ENCODE measurements at regions not wholly inside any gene's neighbourhood (a gene's known extent, or its start where the extent isn't known, plus 50 kb on each side); places are given as distances from the start of the nearest gene placed in this dataset.

DNA sequence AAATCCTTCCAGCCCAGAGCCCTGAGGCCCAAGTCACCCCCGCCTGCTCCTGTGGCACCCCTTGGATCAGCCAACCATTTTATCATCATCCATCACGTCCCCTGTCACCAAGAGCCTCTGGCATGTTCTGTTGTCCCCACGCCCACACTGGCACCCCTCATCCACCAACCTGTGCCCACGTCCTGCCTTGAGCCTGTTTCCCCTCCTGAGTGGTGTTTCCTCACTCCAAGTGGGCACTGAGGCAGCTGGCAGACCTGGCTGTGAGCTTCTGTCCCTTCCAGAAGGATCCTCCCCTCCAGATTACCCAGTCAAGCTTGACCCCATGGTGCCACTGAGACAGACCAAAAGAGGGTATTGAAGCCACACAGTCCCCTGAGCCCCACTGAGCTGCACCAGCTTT lies 71.4 kb upstream of the ANTXRL start:
- TF ChIP-seq, protein P1, sequence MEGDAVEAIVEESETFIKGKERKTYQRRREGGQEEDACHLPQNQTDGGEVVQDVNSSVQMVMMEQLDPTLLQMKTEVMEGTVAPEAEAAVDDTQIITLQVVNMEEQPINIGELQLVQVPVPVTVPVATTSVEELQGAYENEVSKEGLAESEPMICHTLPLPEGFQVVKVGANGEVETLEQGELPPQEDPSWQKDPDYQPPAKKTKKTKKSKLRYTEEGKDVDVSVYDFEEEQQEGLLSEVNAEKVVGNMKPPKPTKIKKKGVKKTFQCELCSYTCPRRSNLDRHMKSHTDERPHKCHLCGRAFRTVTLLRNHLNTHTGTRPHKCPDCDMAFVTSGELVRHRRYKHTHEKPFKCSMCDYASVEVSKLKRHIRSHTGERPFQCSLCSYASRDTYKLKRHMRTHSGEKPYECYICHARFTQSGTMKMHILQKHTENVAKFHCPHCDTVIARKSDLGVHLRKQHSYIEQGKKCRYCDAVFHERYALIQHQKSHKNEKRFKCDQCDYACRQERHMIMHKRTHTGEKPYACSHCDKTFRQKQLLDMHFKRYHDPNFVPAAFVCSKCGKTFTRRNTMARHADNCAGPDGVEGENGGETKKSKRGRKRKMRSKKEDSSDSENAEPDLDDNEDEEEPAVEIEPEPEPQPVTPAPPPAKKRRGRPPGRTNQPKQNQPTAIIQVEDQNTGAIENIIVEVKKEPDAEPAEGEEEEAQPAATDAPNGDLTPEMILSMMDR (IDR thresholded peaks at IDR 0.05): no peak
- no peak for TF ChIP-seq POLR2A (IDR thresholded peaks at IDR 0.05)
- no peak for TF ChIP-seq POLR2AphosphoS5 (IDR thresholded peaks at IDR 0.05)
